GM12892 (cell line): ENCODE measurements at regions not wholly inside any gene's neighbourhood (a gene's known extent, or its start where the extent isn't known, plus 50 kb on each side); places are given as distances from the start of the nearest gene placed in this dataset.

ENCODE experiments used
- POLR2A ChIP-seq: IDR thresholded peaks from 2 replicates; pipeline ENCODE4 v1.6.1; 2011; ENCODE audit warnings: low read depth, low read length, control low read depth
- POLR2AphosphoS5 ChIP-seq: IDR thresholded peaks from 2 replicates; pipeline ENCODE4 v1.6.1; 2011; ENCODE audit warnings: low read depth, low read length, control low read depth
- TAF1 ChIP-seq: IDR thresholded peaks from 2 replicates; pipeline ENCODE4 v1.6.1; 2011; ENCODE audit warnings: low read depth, mild to moderate bottlenecking, control low read depth, low read length, borderline replicate concordance

DNA sequence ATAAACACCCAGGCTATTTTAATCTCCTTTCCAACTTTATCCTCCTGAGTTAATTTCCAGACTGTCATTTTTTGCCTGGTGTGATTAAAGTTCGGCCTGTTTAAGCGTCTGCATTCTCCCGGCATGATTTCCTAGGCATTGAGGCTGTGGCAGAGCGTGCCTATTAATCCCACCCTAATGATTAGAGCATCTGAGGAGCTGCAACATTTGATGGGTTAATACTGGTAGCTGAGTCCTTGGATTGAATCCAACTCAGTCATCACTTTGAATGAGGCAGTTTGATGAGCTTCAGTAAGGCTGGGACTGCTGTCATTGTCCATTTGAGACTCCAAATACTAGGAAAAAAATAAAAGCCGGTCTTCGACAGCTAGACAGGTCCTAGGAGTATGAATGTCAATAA, 882.5 kb downstream of the SLC4A3 start:
- TF ChIP-seq POLR2A (no peak), TAF1 (no peak), POLR2AphosphoS5 (no peak)
